K562 (cell line): ENCODE measurements at regions not wholly inside any gene's neighbourhood (a gene's known extent, or its start where the extent isn't known, plus 50 kb on each side); places are given as distances from the start of the nearest gene placed in this dataset.

Source experiments
- ATAC-seq: fragments of 200-7000 bp; cut with Tn5 transposase; 3 replicates; pipeline ENCODE4 v1.9.1; 2020; ENCODE audit warnings: moderate library complexity
- BruUV-seq: library from RNA; stranded (reverse); fragments of 400-500 nt; replicated peaks from 2 replicates; lab custom pipeline; 2021; lab: Mats Ljungman, UMichigan
- CTCF ChIA-PET: fragments of 300-600 bp; formaldehyde crosslinking; extraction: SDS; loops from one replicate; lab custom pipeline; 2021; ENCODE audit warnings: low intra/inter-chr PET ratio; lab: Yijun Ruan, JAX
- POLR2A ChIA-PET: fragments of 300-600, 350-650 bp; sonication (Branson Sonifier 250); formaldehyde crosslinking; extraction: SDS; loops from one replicate; lab custom pipeline; 2021; ENCODE audit warnings: antibody characterized with exemption, inconsistent platforms; lab: Yijun Ruan, JAX
- DNase-seq, 4 experiments: peaks; one replicate each; pipeline versions ENCODE4 v3.0.0 to v3.0.0-alpha.2; 2011 to 2018; ENCODE audit warnings: low spot score in 3 of 4, mixed read lengths in 3 of 4; ENCODE audit errors: extremely low read depth in 1 of 4
- FAIRE-seq: peaks from 2 replicates; lab custom pipeline; 2011; peaks lifted over from hg19 to GRCh38; lab: Jason Lieb, UNC
- H2AFZ ChIP-seq: 2 replicates; pipeline ENCODE4 v1.6.0; 2011; ENCODE audit warnings: low read depth, low read length, control low read depth, inconsistent platforms
- H3K27ac ChIP-seq: fragments of 200-600 bp; 3 replicates; pipeline ENCODE4 v1.8.0; 2011; ENCODE audit warnings: low read depth, mild to moderate bottlenecking, control low read depth, inconsistent platforms, low read length, moderate library complexity, mixed read lengths; ENCODE audit errors: extremely low read depth
- H3K27me3 ChIP-seq, 2 experiments: fragments of 300-600 bp in 1 of 2; 2 replicates in 1 of 2; 3 replicates in 1 of 2; pipeline versions ENCODE4 v1.6.0 to v1.8.0; 2011; ENCODE audit warnings: inconsistent platforms in 2 of 2, low read length in 2 of 2, mild to moderate bottlenecking in 1 of 2, mixed read lengths in 1 of 2, moderate library complexity in 1 of 2; ENCODE audit not compliant: control insufficient read depth in 2 of 2, insufficient read depth in 2 of 2
- H3K36me3 ChIP-seq: fragments of 300-600 bp; 3 replicates; pipeline ENCODE4 v1.8.0; 2011; ENCODE audit warnings: mild to moderate bottlenecking, low read length, inconsistent platforms; ENCODE audit not compliant: control insufficient read depth, insufficient read depth
- H3K4me1 ChIP-seq, 2 experiments: fragments of 200-600 bp in 1 of 2; replicated peaks in 1 of 2; 2 replicates in 1 of 2; 3 replicates in 1 of 2; pipeline versions ENCODE4 v1.5.1 to v1.8.0; 2011; ENCODE audit warnings: inconsistent platforms in 2 of 2, low read length in 2 of 2, mild to moderate bottlenecking in 1 of 2, mixed read lengths in 1 of 2, moderate library complexity in 1 of 2; ENCODE audit not compliant: control insufficient read depth in 2 of 2, insufficient read depth in 2 of 2
- H3K4me2 ChIP-seq: 2 replicates; pipeline ENCODE4 v1.6.1; 2011; ENCODE audit warnings: low read length, control low read depth, inconsistent platforms, mixed read lengths; ENCODE audit not compliant: insufficient read depth
- H3K4me3 ChIP-seq: fragments of 200-600 bp; sonication (generic), shearing (Covaris generic); 2 replicates; pipeline ENCODE4 v1.5.1; 2016; ENCODE audit warnings: control low read depth, inconsistent platforms
- H3K79me2 ChIP-seq: fragments of 200-600 bp; 3 replicates; pipeline ENCODE4 v1.8.0; 2011; ENCODE audit warnings: low read length, inconsistent platforms; ENCODE audit not compliant: control insufficient read depth, insufficient read depth
- H3K9ac ChIP-seq, 2 experiments: 2 replicates each; pipeline versions ENCODE4 v1.6.0 to v1.6.1; 2011; ENCODE audit warnings: low read depth in 2 of 2, low read length in 2 of 2, control low read depth in 1 of 2, inconsistent platforms in 1 of 2, mild to moderate bottlenecking in 1 of 2, mixed read lengths in 1 of 2; ENCODE audit not compliant: insufficient read depth in 1 of 2
- H3K9me1 ChIP-seq: one replicate; pipeline ENCODE4 v1.6.0; 2011; ENCODE audit warnings: inconsistent platforms, mild to moderate bottlenecking, low read length, moderate library complexity; ENCODE audit not compliant: control insufficient read depth, insufficient read depth
- H3K9me3 ChIP-seq: replicated peaks from 2 replicates; pipeline ENCODE4 v1.5.1; 2011; ENCODE audit warnings: low read depth, low read length, inconsistent platforms; ENCODE audit not compliant: control insufficient read depth, insufficient read depth
- H4K20me1 ChIP-seq: replicated peaks from 2 replicates; pipeline ENCODE4 v1.6.1; 2011; ENCODE audit warnings: low read length, inconsistent platforms, mixed read lengths; ENCODE audit not compliant: control insufficient read depth, insufficient read depth
- CEBPG ChIP-seq, 3 experiments: fragments of 200-800 bp in 1 of 3; sonication (Bioruptor generic) in 1 of 3; sonication (generic) in 1 of 3; formaldehyde crosslinking in 1 of 3; IDR thresholded peaks in 2 of 3; conservative IDR thresholded peaks in 1 of 3; 2 replicates each; pipeline versions ENCODE4 v1.6.1 to v1.8.0; 2016 to 2022; ENCODE audit warnings: missing compliant biosample characterization in 2 of 3, missing genetic modification characterization in 2 of 3, mild to moderate bottlenecking in 1 of 3, missing genetic modification reagents in 1 of 3
- GABPB1 ChIP-seq: sonication (generic); formaldehyde crosslinking; IDR thresholded peaks from 2 replicates; pipeline ENCODE4 v1.8.0; 2022; ENCODE audit warnings: mild to moderate bottlenecking, missing genetic modification reagents
- KLF1 ChIP-seq: fragments of 450-650 bp; IDR thresholded peaks from 2 replicates; pipeline ENCODE4 v1.6.1; 2016; ENCODE audit warnings: missing genetic modification characterization, missing compliant biosample characterization
- MBD2 ChIP-seq: sonication (generic); IDR thresholded peaks from 2 replicates; pipeline ENCODE4 v1.6.1; 2016; ENCODE audit warnings: low read depth, borderline replicate concordance
- NCOA4 ChIP-seq: fragments of 450-650 bp; IDR thresholded peaks from 2 replicates; pipeline ENCODE4 v1.6.1; 2018; ENCODE audit warnings: mild to moderate bottlenecking; ENCODE audit not compliant: partially characterized antibody
- SAFB ChIP-seq: fragments of 200-400 bp; formaldehyde crosslinking; IDR thresholded peaks from 2 replicates; pipeline ENCODE4 v1.6.1; 2017; ENCODE audit warnings: low read depth, low read length, borderline replicate concordance
- SAFB2 ChIP-seq: fragments of 200-400 bp; formaldehyde crosslinking; IDR thresholded peaks from 2 replicates; pipeline ENCODE4 v1.6.1; 2018; ENCODE audit warnings: borderline replicate concordance, low read length, low read depth, moderate library complexity; ENCODE audit not compliant: severe bottlenecking
- TEAD4 ChIP-seq, 2 experiments: sonication (generic) in 1 of 2; formaldehyde crosslinking in 1 of 2; IDR thresholded peaks; 2 replicates each; pipeline versions ENCODE4 v1.6.1 to v1.8.0; 2012 to 2022; ENCODE audit warnings: borderline replicate concordance in 1 of 2, inconsistent platforms in 1 of 2, low read length in 1 of 2, mild to moderate bottlenecking in 1 of 2, missing genetic modification reagents in 1 of 2
- WGBS: fragments of 100-300 bp; shearing (Covaris generic); methylation state at CpG from one replicate; pipeline ENCODE4 v1.1.6; 2016; ENCODE audit warnings: low coverage, mixed read lengths; ENCODE audit not compliant: insufficient coverage; ENCODE audit errors: missing lambda C conversion rate; 5-methylcytosine and 5-hydroxymethylcytosine counted together
- in situ Hi-C: fragments of 300-500 bp; cut with MboI; formaldehyde crosslinking; loops from 4 replicates; pipeline ENCODE4 v1.15.0; 2018; ENCODE audit warnings: inconsistent platforms, mixed read lengths
- intact Hi-C: fragments of 100-400 bp; cut with micrococcal nuclease; formaldehyde crosslinking; loops from 2 replicates; pipeline ENCODE4 v1.14.2; 2022
- TF ChIP-seq, protein P1 (sequence below): fragments of 250-450 bp; sonication (Bioruptor Pico); IDR thresholded peaks from 2 replicates; pipeline ENCODE4 v1.6.1; 2021; ENCODE audit warnings: mild to moderate bottlenecking
- TF ChIP-seq, protein P2 (sequence below): fragments of 250-450 bp; sonication (Bioruptor Pico); IDR thresholded peaks from 2 replicates; pipeline ENCODE4 v1.8.0; 2021; ENCODE audit warnings: moderate library complexity, mild to moderate bottlenecking, inconsistent platforms

DNA sequence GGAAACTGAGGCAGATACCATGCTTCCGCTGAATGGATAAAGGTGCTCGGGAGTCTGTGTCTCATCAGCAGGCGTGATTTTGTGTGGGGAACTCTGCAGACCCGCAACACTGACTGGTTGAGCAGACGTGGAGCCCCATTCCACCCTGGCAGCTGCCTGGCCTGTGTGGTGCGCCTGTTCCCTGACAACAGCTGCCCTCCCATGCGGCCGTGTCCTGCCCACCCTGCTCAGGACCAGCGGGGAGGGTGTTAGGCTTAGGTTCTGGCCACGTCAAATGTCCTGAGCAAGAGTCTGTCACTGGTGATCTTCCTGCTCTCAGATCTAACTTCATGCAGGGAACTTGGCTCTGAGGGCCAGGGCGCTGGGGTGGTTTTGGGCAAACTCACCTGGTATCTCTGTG lies 417.7 kb upstream of the IRX4 start:
- Histone ChIP-seq H3K4me1 (no peaks in the 10 kb centered on the region), H3K9me1 (no peaks in the 10 kb centered on the region), H3K4me2 (no peak overlapping the region), H4K20me1 (no peaks in the 10 kb centered on the region; the same call in 1 of the 2 replicates)
- FAIRE-seq = no peak
- TF ChIP-seq SAFB2 (no peak), KLF1 (tag) (no peak), NCOA4 (no peak), SAFB (no peak), TEAD4 (IDR thresholded peaks at IDR 0.05; ENCODE audit: low read length) (no peak), TEAD4 (CRISPR knock-in tag; IDR thresholded peaks at IDR 0.05; ENCODE audit: borderline replicate concordance) (no peak), MBD2 (no peak), GABPB1 (no peak), CEBPG (CRISPR knock-in tag; IDR thresholded peaks at IDR 0.05) (no peak), CEBPG (tag; conservative IDR thresholded peaks at IDR 0.05 in 1 of 2, IDR thresholded peaks at IDR 0.05 in 1 of 2) (no peak)
- TF ChIP-seq, protein P1, sequence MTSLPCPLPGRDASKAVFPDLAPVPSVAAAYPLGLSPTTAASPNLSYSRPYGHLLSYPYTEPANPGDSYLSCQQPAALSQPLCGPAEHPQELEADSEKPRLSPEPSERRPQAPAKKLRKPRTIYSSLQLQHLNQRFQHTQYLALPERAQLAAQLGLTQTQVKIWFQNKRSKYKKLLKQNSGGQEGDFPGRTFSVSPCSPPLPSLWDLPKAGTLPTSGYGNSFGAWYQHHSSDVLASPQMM (CRISPR knock-in tag) = no peak
- TF ChIP-seq, protein P2, sequence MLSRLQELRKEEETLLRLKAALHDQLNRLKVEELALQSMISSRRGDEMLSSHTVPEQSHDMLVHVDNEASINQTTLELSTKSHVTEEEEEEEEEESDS (CRISPR knock-in tag) = no peak
- TF ChIP-seq, all 486 proteins: peak for 0
- CTCF ChIA-PET = no interaction called here
- no peaks in the 10 kb centered on the region for H3K79me2 ChIP-seq
- DNase-seq (no peak), ATAC-seq (no peak)
- BruUV-seq = no TSS peak
- H3K36me3 ChIP-seq = no peaks in the 10 kb centered on the region
- no peak overlapping the region for H3K4me3 ChIP-seq
- no peak overlapping the region for H3K27ac ChIP-seq
- H2AFZ ChIP-seq = no peak overlapping the region
- 0% methylated on average over 11 of the region's 11 CpGs for WGBS
- POLR2A ChIA-PET = no interaction called here
- H3K9me3 ChIP-seq = no peaks in the 10 kb centered on the region
- intact Hi-C loops (no loop called here), in situ Hi-C loops (no loop called here)
- H3K27me3 ChIP-seq = peaks cover 15 to 49% of the 10 kb centered on the region in 2 experiments
- no peak overlapping the region for H3K9ac ChIP-seq
